Pons (tissue), 1 donor: ENCODE measurements at regions not wholly inside any gene's neighbourhood (a gene's known extent, or its start where the extent isn't known, plus 50 kb on each side); places are given as distances from the start of the nearest gene placed in this dataset.

Experiments used
- DNase-seq: peaks from one replicate; pipeline ENCODE4 v3.0.0-alpha.2; 2016; ENCODE audit warnings: low spot score

DNA sequence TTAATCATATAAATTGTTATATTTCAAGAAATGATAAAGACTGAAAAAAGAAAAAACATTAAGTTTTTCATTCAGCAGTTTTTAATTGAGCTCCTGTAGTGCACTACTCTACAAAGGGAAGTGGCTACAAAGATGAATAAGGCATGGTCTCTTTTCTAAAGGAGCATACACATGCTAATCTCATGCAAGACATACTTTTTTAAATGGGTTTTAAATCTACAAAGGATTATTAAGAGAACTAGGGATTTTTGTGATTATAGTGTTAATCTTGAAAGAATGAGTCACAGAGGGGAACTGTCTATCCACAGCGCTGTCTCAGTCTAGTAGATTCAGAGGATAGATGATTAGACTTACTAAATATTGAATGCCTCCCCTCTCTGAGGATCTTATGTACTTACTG, 1722.2 kb downstream of the RPA4 start:
- no peak for DNase-seq

DNA sequence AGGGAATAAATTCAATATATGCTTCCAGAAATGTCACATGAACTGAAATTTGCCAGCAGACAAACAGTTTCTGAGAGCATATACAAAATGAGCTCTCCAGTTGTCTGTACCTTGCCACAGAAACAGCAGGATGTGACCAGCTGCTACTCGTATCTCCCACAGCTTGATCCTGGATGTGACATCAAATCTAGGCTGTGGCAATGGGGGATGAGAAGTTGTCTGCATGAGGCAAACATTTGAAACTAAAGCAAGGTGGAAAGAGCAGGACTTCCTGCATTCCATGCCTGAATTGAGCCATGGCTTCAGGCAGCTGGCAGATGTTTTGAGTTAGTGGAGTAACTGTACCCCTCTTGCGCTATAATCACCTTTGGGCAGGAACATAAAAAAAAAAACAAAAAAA, 1724.0 kb downstream of the RPA4 start:
- DNase-seq = no peak

DNA sequence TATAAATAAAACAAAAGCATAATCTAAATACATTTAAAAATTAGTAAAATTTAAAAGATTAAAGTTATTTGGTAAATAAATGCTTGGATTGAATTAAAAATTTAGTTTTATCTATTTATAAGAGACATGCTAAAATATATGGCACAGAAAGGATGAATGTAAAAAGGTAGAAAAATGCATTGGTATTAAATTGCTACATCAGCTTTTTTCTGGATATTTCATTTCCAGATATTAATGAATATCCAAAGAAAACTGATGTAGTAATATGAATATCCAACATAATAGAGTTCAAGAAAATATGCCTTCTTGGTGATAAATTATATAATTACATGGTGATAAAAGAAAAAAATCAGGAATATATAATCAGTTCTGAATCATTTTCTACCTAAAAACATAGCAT, 1743.9 kb downstream of the RPA4 start:
- no peak for DNase-seq

DNA sequence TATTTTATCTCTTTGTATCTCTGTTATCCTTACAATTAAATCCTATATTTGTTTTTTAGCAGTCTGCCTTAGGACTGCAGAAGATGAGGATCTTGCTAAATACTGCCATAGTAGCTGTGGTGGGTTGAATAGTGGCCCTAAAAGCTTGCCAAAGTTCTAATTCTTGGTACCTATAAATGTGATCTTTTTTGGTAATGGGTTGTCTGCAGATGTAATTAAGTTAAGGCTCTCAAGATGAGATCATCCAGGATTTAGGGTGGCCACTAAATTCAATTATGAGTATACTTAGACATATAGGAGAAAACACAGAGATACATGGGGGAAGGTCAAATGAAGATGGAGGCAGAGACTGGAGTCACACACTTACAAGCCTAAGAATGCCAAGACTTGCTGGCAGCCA, 1753.7 kb downstream of the RPA4 start:
- no peak for DNase-seq

DNA sequence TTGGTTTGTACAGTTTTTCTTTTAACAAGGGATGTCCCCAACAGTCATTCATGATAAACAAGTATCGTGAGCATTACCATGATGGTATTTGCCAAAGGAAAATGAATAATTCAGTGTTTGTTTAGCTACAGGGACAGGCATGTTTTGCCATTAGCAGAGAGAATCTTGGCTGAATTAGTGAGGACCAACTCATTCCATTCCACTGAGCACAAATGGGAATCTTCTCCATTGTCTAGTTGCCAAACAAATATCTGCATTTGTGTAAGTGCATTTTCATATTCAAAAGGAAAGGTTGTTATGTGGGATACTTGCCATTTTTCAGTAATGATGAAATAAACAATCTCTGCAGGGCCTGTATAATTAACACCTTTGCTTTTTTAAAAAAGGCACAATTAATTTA, 1762.6 kb downstream of the RPA4 start:
- no peak for DNase-seq

DNA sequence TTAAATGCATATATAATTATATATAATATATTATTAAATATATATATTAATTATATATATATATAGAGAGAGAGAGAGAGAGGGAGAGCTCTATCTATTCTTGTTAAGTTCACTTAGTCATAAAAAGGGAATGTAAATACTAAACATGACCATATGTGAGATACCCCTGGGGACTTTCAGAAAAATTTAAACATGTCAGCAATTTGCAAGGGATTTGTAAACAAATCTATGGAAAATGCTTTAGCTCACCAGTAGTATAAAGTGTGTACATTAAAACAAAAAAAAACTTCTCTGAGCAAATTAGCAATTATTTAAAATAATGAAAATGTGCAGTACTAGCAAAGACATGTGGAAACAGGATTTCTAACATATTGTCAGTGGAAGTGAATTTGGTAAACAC, 1755.5 kb downstream of the PCDH19 start:
- DNase-seq = no peak
